Psoas muscle (tissue), 7 donors: ENCODE measurements at regions not wholly inside any gene's neighbourhood (a gene's known extent, or its start where the extent isn't known, plus 50 kb on each side); places are given as distances from the start of the nearest gene placed in this dataset.

Source experiments
- ATAC-seq, 4 donors: fragments of 200-7000 bp; cut with Tn5 transposase; one replicate each; pipeline ENCODE4 v1.9.1; 2020; ENCODE audit warnings: moderate library complexity in 3 of 4, mild to moderate bottlenecking in 2 of 4
- DNase-seq, 2 donors: peaks; one replicate each; pipeline ENCODE4 v3.0.0-alpha.2; 2020
- H3K27ac ChIP-seq: fragments of 200-600 bp; one replicate; pipeline ENCODE4 v1.8.0; 2022
- H3K27me3 ChIP-seq, 3 donors: fragments of 200-600 bp in 1 of 3; one replicate each; pipeline versions ENCODE4 v1.6.1 to v1.8.0; 2013 to 2022; ENCODE audit warnings: low read length in 2 of 3, mild to moderate bottlenecking in 2 of 3, moderate library complexity in 1 of 3; ENCODE audit not compliant: insufficient read depth in 3 of 3
- H3K36me3 ChIP-seq, 2 donors: fragments of 200-600 bp in 1 of 2; one replicate each; pipeline versions ENCODE4 v1.6.1 to v1.8.0; 2013 to 2022; ENCODE audit warnings: low read depth in 1 of 2, mild to moderate bottlenecking in 1 of 2, moderate library complexity in 1 of 2; ENCODE audit not compliant: insufficient read depth in 1 of 2
- H3K4me1 ChIP-seq: fragments of 200-600 bp; one replicate; pipeline ENCODE4 v1.8.0; 2022
- H3K4me3 ChIP-seq: fragments of 200-600 bp; one replicate; pipeline ENCODE4 v1.8.0; 2022; ENCODE audit warnings: mild to moderate bottlenecking
- H3K9me3 ChIP-seq: fragments of 200-600 bp; one replicate; pipeline ENCODE4 v1.8.0; 2022
- WGBS, 3 donors: extraction: QIAGEN DNeasy Blood & Tissue Kit; methylation state at CpG; one replicate each; pipeline versions ENCODE4 v1.1.6 to v1.1.7; 2013; 5-methylcytosine and 5-hydroxymethylcytosine counted together
- intact Hi-C, 2 donors: fragments of 100-400 bp; cut with DNase I; formaldehyde crosslinking; loops; one replicate each; pipeline versions ENCODE4 v1.11.0 to v1.14.2; 2022
- TF ChIP-seq, protein P1 (sequence below): fragments of 200-600 bp; IDR thresholded peaks from one replicate; pipeline ENCODE4 v1.8.0; 2022; ENCODE audit warnings: antibody characterized with exemption
- donor health status: healthy with polysubstance abuse.
- donor health status: DM: no; HTN: no; CAD: no; lungs with moderate emphysema.
- donor health status: Bipolar disorder and iron deficiency.
- donor health status: healthy.
- donor health status: DM: yes; HTN: yes; CAD: no.
- donor health status: DM: no; HTN: no; CAD: no.
- donor health status: DM: yes; HTN: yes; CAD: no.

DNA sequence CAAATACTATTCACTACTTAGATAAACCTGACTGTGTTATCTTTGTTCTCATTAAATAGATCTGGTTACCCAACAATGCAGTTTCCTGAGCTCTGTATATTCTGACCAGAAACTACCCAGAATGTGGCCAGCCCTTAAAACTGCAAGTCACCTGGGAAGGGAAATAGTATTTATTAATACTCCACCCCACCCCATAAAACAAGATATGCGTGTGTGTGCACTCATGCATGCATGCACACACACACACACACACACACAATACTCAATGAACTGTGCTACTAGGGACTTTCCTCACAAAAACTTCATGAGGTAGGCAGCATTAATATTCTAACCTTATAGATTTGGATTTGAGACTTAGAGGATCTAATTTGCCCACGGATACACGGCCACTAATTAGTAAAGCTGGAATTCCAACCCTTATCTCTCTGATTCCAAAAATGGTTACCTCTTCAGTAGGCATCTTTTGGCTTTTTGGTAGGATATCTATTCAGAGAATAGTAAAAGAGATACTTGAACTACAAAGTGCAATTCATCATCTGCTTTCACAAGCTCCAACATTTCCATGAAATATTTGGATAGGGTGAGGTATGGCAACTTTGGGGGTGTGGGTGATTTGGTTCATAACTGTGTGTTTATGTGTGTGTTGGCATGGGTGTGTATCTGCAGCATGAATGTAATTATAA is 197.0 kb upstream of the CFAP20DC start:
- intact Hi-C loops: no loop called here
- ATAC-seq (no peak), DNase-seq (no peak)
- 87 to 92% (median 91%) methylated on average over 3 of the region's 3 CpGs for WGBS, 3 donors
- H3K4me1 ChIP-seq: no peaks in the 10 kb centered on the region
- TF ChIP-seq, protein P1, sequence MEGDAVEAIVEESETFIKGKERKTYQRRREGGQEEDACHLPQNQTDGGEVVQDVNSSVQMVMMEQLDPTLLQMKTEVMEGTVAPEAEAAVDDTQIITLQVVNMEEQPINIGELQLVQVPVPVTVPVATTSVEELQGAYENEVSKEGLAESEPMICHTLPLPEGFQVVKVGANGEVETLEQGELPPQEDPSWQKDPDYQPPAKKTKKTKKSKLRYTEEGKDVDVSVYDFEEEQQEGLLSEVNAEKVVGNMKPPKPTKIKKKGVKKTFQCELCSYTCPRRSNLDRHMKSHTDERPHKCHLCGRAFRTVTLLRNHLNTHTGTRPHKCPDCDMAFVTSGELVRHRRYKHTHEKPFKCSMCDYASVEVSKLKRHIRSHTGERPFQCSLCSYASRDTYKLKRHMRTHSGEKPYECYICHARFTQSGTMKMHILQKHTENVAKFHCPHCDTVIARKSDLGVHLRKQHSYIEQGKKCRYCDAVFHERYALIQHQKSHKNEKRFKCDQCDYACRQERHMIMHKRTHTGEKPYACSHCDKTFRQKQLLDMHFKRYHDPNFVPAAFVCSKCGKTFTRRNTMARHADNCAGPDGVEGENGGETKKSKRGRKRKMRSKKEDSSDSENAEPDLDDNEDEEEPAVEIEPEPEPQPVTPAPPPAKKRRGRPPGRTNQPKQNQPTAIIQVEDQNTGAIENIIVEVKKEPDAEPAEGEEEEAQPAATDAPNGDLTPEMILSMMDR: no peak
- no peaks in the 10 kb centered on the region for H3K27me3 ChIP-seq
- no peaks in the 10 kb centered on the region for H3K36me3 ChIP-seq
- H3K4me3 ChIP-seq: no peak overlapping the region
- H3K9me3 ChIP-seq: no peaks in the 10 kb centered on the region
- no peak overlapping the region for H3K27ac ChIP-seq

DNA sequence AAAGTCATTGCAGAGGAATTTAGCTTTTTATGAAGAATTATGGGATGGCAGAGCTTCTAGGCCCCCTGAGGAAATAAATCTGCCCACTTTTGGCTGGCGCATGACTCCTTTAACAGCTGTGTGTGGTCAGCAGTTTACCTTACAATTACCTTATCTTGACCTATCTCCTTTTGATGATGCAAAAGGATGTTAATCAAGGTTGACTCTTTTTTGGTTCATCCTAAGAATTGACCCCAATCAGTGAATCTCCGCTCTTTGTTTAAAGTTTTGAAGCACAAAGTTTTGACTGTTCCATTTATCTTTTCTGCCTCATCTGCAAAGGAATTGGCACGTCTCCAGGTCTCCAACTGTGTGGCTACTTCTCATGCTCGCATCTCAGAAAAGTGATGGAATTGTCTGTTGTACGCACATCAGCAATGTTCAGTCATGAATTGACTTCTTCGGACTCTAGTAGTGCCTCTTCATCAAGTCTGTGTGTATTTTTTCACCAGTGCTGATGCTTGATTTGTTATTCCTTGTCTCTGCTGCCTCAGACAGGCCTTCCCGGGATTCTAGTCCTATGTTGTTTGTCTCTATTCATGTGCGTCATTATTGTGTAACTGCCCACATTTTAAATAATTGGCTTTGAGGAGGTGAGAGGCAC is 196.2 kb upstream of the CFAP20DC start:
- TF ChIP-seq, protein P1: no peak
- Histone ChIP-seq H3K4me3 (no peak overlapping the region), H3K4me1 (no peaks in the 10 kb centered on the region), H3K36me3 (no peaks in the 10 kb centered on the region), H3K27ac (no peak overlapping the region), H3K9me3 (no peaks in the 10 kb centered on the region), H3K27me3 (no peaks in the 10 kb centered on the region)
- DNase-seq (no peak), ATAC-seq (no peak)
- WGBS, 3 donors: 53 to 56% (median 56%) methylated on average over 8 of the region's 8 CpGs
- intact Hi-C loops: no loop called here

DNA sequence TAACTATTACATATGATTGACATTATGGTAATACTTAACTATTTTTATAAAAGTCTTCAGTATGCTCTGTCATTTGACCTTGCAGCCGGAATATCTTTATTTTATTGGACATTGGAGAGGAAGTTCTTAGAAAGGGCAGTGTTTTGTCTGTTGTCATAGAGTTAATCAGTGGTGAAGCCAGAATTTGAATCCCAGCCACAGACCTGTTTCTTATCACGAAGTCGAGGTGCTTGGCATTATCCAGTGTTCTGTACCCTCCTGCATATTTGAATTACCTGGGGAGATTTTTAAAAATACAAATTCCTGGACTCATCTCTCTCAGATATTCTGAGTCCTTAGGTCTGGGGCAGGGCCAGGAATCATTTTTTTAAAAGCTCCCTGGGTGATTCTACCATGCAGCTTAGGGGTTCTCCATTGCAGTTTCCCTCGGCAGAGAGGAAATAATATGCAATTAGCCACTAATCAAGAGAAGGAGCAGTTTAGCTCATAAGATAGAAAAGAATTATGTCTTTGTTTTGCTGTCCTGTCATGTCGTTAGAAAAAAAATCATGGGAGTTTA is 195.6 kb upstream of the CFAP20DC start:
- H3K27ac ChIP-seq: no peak overlapping the region
- DNase-seq (no peak), ATAC-seq (no peak)
- TF ChIP-seq, protein P1: no peak
- H3K36me3 ChIP-seq: no peaks in the 10 kb centered on the region
- H3K4me1 ChIP-seq: no peaks in the 10 kb centered on the region
- H3K4me3 ChIP-seq: no peak overlapping the region
- intact Hi-C loops: no loop called here
- no peaks in the 10 kb centered on the region for H3K27me3 ChIP-seq
- 21 to 22% (median 22%) methylated on average over 5 of the region's 5 CpGs for WGBS, 3 donors
- no peaks in the 10 kb centered on the region for H3K9me3 ChIP-seq

DNA sequence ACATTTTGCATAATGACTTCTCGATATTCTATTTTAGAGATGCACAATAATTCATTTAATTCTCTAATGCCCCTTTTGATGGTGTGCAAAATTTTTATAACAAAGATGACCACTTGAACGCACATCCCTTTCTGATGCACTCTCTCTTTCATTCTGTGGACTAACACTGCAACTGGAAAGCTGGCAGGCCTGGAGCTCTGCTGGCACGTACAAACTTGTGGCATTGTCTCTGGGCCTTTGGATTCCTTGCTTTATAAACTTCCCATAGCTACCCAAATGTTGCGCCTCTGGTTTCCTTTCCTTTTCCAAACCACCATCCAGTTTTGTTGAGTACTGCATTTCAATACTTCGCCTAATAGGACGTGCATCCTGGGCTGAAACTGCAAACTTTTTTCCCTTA is 194.5 kb upstream of the CFAP20DC start:
- H3K27ac ChIP-seq: no peak overlapping the region
- WGBS, 3 donors: 57 to 73% (median 63%) methylated on average over 6 of the region's 6 CpGs
- no peak for ATAC-seq
- H3K9me3 ChIP-seq: no peaks in the 10 kb centered on the region
- TF ChIP-seq, protein P1: no peak
- H3K4me3 ChIP-seq: no peak overlapping the region
- H3K27me3 ChIP-seq: no peaks in the 10 kb centered on the region
- no peaks in the 10 kb centered on the region for H3K36me3 ChIP-seq
- no peaks in the 10 kb centered on the region for H3K4me1 ChIP-seq
- intact Hi-C loops: no loop called here
- DNase-seq: no peak
